ENCODE measurements at regions not wholly inside any gene's neighbourhood (a gene's known extent, or its start where the extent isn't known, plus 50 kb on each side); places are given as distances from the start of the nearest gene placed in this dataset.

- Histone ChIP-seq H4K8ac (replicated peaks; ENCODE audit: insufficient read length, low read depth, low read length) (no peak overlapping the region), H3K9me3 (ENCODE audit: control insufficient read depth, low read depth, low read length) (peaks cover 5% of the 10 kb centered on the region), H3K18ac (ENCODE audit: insufficient read length, low read depth, low read length) (no peak overlapping the region), H4K5ac (ENCODE audit: insufficient read length, low read depth, low read length) (no peak overlapping the region), H2BK20ac (ENCODE audit: low read depth, low read length, poor library complexity, severe bottlenecking) (no peak overlapping the region), H4K91ac (ENCODE audit: insufficient read length, low read depth, low read length) (no peak overlapping the region), H3K56ac (ENCODE audit: insufficient read length, low read depth, low read length) (no peak overlapping the region), H3K27ac (ENCODE audit: insufficient read length, low read depth, low read length) (no peak overlapping the region), H2BK120ac (ENCODE audit: low read depth, low read length, poor library complexity, severe bottlenecking) (no peak overlapping the region), H2AFZ (ENCODE audit: low read length) (no peak overlapping the region), H4K20me1 (ENCODE audit: control insufficient read depth, insufficient read depth, insufficient read length) (no peaks in the 10 kb centered on the region), H3K14ac (ENCODE audit: insufficient read depth, low read length) (no peak overlapping the region), H3K79me2 (ENCODE audit: insufficient read depth, low read length) (no peaks in the 10 kb centered on the region), H3K4me2 (ENCODE audit: insufficient read depth, insufficient read length, low read length) (no peak overlapping the region), H2AK5ac (ENCODE audit: insufficient read length, low read length) (no peak overlapping the region), H3K4me1 (ENCODE audit: insufficient read depth, low read length) (no peaks in the 10 kb centered on the region), H2BK12ac (ENCODE audit: insufficient read length, low read depth, low read length) (no peak overlapping the region), H3K79me1 (ENCODE audit: insufficient read depth, low read depth, low read length, poor library complexity, severe bottlenecking) (no peaks in the 10 kb centered on the region), H3K27me3 (ENCODE audit: insufficient read depth, low read length) (no peaks in the 10 kb centered on the region), H3K9ac (ENCODE audit: extremely low read depth, insufficient read length, low read length) (no peak overlapping the region), H2BK5ac (ENCODE audit: insufficient read length, low read length) (no peak overlapping the region), H3K23me2 (ENCODE audit: insufficient read length, low read depth, low read length, poor library complexity, severe bottlenecking) (no peaks in the 10 kb centered on the region), H3K23ac (ENCODE audit: insufficient read length, low read depth, low read length) (no peak overlapping the region), H3T11ph (ENCODE audit: low read length) (no peak overlapping the region), H3K4ac (ENCODE audit: low read depth, low read length) (no peak overlapping the region), H2BK15ac (ENCODE audit: low read depth, low read length) (no peak overlapping the region)
- H3K27ac Mint-ChIP-seq = no peak overlapping the region
- H3K9me3 Mint-ChIP-seq = peaks cover 2 to 12% of the 10 kb centered on the region in 2 experiments; a peak in 3 of 5 replicates
- no peaks in the 10 kb centered on the region for H3K4me1 Mint-ChIP-seq
- H3K4me3 Mint-ChIP-seq = no peak overlapping the region
- no peaks in the 10 kb centered on the region for H3K27me3 Mint-ChIP-seq (ENCODE audit: low read depth)
- no peak for TF ChIP-seq CTCF (conservative IDR thresholded peaks at IDR 0.05)
- WGBS (ENCODE audit: extremely low coverage, insufficient read length, low lambda C conversion rate) = no CpG with 5 or more reads among the region's 4 CpGs
- no peak for DNase-seq
- H3K36me3 Mint-ChIP-seq (ENCODE audit: insufficient read depth in 1 of 3, low read depth in 3 of 3) = peaks cover 0 to 9% (median 0%) of the 10 kb centered on the region in 3 experiments; a peak in 4 of 7 replicates
Observed at GRCh38 chr12:23202728-23203127, 577.8 kb downstream of the ETNK1 start.
